Gastroesophageal sphincter (tissue), 4 donors: ENCODE measurements at regions not wholly inside any gene's neighbourhood (a gene's known extent, or its start where the extent isn't known, plus 50 kb on each side); places are given as distances from the start of the nearest gene placed in this dataset.
"Not testable (repeated sequence)": the region's sequence is repeated elsewhere in the genome, so short reads cannot be mapped to it uniquely, and the experiment has no call there.

ENCODE experiments used
- ATAC-seq: fragments of 150-250 bp; one replicate; pipeline ENCODE4 v1.9.1; 2016; ENCODE audit warnings: mild to moderate bottlenecking, moderate library complexity
- H3K27ac ChIP-seq, 4 donors: fragments of 200-600 bp; sonication (generic) in 3 of 4; 1 replicate in 3 of 4; 2 replicates in 1 of 4; pipeline ENCODE4 v1.5.1; 2016 to 2019
- H3K27me3 ChIP-seq: fragments of 200-600 bp; sonication (generic); one replicate; pipeline ENCODE4 v1.5.1; 2019
- H3K36me3 ChIP-seq, 2 donors: fragments of 200-600 bp; sonication (generic); one replicate each; pipeline ENCODE4 v1.5.1; 2019; ENCODE audit warnings: control low read depth in 1 of 2
- H3K4me1 ChIP-seq, 3 donors: fragments of 200-600 bp; sonication (generic); 1 replicate in 2 of 3; 2 replicates in 1 of 3; pipeline ENCODE4 v1.5.1; 2016 to 2019; ENCODE audit warnings: control low read depth in 2 of 3
- H3K4me3 ChIP-seq, 2 donors: fragments of 200-600 bp; sonication (generic); one replicate each; pipeline ENCODE4 v1.5.1; 2019; ENCODE audit warnings: mild to moderate bottlenecking in 1 of 2, moderate library complexity in 1 of 2
- H3K9me3 ChIP-seq, 3 donors: fragments of 200-600 bp; sonication (generic); one replicate each; pipeline ENCODE4 v1.5.1; 2017 to 2019; ENCODE audit warnings: control low read depth in 2 of 3
- CTCF ChIP-seq, 4 experiments: fragments of 200-600 bp in 2 of 4; fragments of 450-650 bp in 2 of 4; sonication (generic) in 1 of 4; IDR thresholded peaks; one replicate each; pipeline ENCODE4 v1.5.1; 2017 to 2019; ENCODE audit warnings: antibody characterized with exemption in 4 of 4, mild to moderate bottlenecking in 2 of 4, moderate library complexity in 2 of 4
- EP300 ChIP-seq: sonication (generic); formaldehyde crosslinking; IDR thresholded peaks from one replicate; pipeline ENCODE4 v1.6.1; 2017; ENCODE audit warnings: antibody characterized with exemption, mild to moderate bottlenecking
- POLR2A ChIP-seq, 2 donors: fragments of 450-650 bp; IDR thresholded peaks; one replicate each; pipeline ENCODE4 v1.6.1; 2017; ENCODE audit warnings: antibody characterized with exemption in 2 of 2, mild to moderate bottlenecking in 2 of 2, moderate library complexity in 1 of 2
- POLR2AphosphoS5 ChIP-seq: sonication (generic); formaldehyde crosslinking; IDR thresholded peaks from one replicate; pipeline ENCODE4 v1.6.1; 2017; ENCODE audit warnings: antibody characterized with exemption
- WGBS, 2 donors: methylation state at CpG; one replicate each; pipeline ENCODE4 v1.1.5; 2018; ENCODE audit warnings: low coverage in 1 of 2; 5-methylcytosine and 5-hydroxymethylcytosine counted together

GRCh38 chr12:17035372-17035771, 429.4 kb upstream of the LMO3 start:
- TF ChIP-seq CTCF (IDR thresholded peaks at IDR 0.05) (no peak), EP300 (no peak), POLR2A (IDR thresholded peaks at IDR 0.05) (no peak), POLR2AphosphoS5 (no peak)
- Histone ChIP-seq H3K4me1 (no peaks in the 10 kb centered on the region), H3K9me3 (no peaks in the 10 kb centered on the region), H3K27ac (no peak overlapping the region), H3K4me3 (no peak overlapping the region), H3K36me3 (no peaks in the 10 kb centered on the region), H3K27me3 (no peaks in the 10 kb centered on the region)
- ATAC-seq = no peak
- 81 to 83% methylated on average over 4 to 5 of the region's 5 CpGs for WGBS, 2 donors

- no peak overlapping the region for H3K27ac ChIP-seq
- no peaks in the 10 kb centered on the region for H3K4me1 ChIP-seq
- H3K36me3 ChIP-seq = no peaks in the 10 kb centered on the region
- no peaks in the 10 kb centered on the region for H3K9me3 ChIP-seq
- no peak for ATAC-seq
- H3K27me3 ChIP-seq = no peaks in the 10 kb centered on the region
- TF ChIP-seq POLR2AphosphoS5 (no peak), CTCF (IDR thresholded peaks at IDR 0.05) (no peak), POLR2A (IDR thresholded peaks at IDR 0.05) (no peak), EP300 (no peak)
- WGBS, 2 donors = 31 to 75% methylated on average over 1 of the region's 1 CpG
- H3K4me3 ChIP-seq = no peak overlapping the region
Observed at GRCh38 chr12:17030338-17030737, 424.4 kb upstream of the LMO3 start.

DNA sequence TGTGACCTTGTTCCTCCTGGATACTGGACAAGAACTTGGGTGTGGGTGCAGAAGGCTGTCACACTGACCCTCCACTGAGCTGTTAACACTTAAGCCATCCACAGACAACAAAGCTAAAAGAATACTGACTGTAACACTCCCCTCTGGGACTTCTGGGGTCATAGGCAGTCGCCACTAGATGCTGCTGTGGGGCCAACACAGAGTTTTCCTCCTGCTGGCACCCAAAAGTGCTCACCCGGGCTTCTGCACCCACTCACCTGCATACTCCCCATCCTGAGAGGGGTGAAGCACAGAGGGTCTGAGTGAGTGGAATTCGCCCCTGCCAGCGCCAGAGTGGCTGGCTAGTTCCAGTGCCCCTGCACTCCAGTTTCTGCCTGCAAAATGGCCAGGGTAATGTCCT, 422.4 kb upstream of the LMO3 start:
- no peaks in the 10 kb centered on the region for H3K36me3 ChIP-seq
- H3K4me1 ChIP-seq = no peaks in the 10 kb centered on the region
- H3K4me3 ChIP-seq = no peak overlapping the region
- WGBS, 2 donors = 93 to 100% methylated on average over 2 to 3 of the region's 4 CpGs
- no peak for ATAC-seq
- H3K27ac ChIP-seq = no peak overlapping the region
- H3K9me3 ChIP-seq = no peaks in the 10 kb centered on the region
- no peaks in the 10 kb centered on the region for H3K27me3 ChIP-seq
- no peak for TF ChIP-seq EP300
- TF ChIP-seq CTCF (IDR thresholded peaks at IDR 0.05) = no peak
- TF ChIP-seq POLR2AphosphoS5 = no peak
- TF ChIP-seq POLR2A (IDR thresholded peaks at IDR 0.05) = no peak

DNA sequence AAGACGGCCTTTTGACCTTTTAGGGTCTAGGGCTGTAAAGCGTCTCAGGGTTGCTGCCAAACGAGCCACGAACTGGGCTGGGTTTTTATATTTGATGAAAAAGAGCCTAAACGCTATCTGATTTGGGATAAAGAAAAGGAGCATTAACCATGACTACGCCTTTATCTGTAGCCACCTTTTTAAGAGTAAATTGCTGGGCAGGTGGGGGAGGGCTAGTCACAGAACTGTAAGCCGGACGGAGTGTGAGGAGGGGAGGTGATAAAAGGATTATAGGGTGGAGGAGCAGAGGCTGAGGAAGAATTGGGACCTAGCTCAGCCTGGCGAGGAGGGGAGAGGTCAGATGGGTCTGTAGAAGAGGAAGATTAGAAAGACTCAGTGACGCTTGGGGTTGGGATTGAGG, 419.5 kb upstream of the LMO3 start:
- 70 to 83% methylated on average over 2 to 10 of the region's 10 CpGs for WGBS, 2 donors
- ATAC-seq, H3K27ac ChIP-seq: not testable (repeated sequence)

GRCh38 chr12:17020765-17021164, 414.8 kb upstream of the LMO3 start:
- H3K36me3 ChIP-seq = no peaks in the 10 kb centered on the region
- H3K9me3 ChIP-seq = no peaks in the 10 kb centered on the region
- no peak for TF ChIP-seq POLR2AphosphoS5
- TF ChIP-seq POLR2A (IDR thresholded peaks at IDR 0.05) = no peak
- no peak for TF ChIP-seq EP300
- TF ChIP-seq CTCF (IDR thresholded peaks at IDR 0.05) = no peak
- no peaks in the 10 kb centered on the region for H3K27me3 ChIP-seq
- H3K27ac ChIP-seq = no peak overlapping the region
- H3K4me3 ChIP-seq = no peak overlapping the region
- no peak for ATAC-seq
- H3K4me1 ChIP-seq = no peaks in the 10 kb centered on the region

More for the DNA sequence above, 419.5 kb upstream of the LMO3 start:
- not testable (repeated sequence) for H3K4me3 ChIP-seq, H3K9me3 ChIP-seq, H3K27me3 ChIP-seq, H3K4me1 ChIP-seq, H3K36me3 ChIP-seq

- ATAC-seq = no peak
- no peak overlapping the region for H3K27ac ChIP-seq
- no peak overlapping the region for H3K4me3 ChIP-seq
- H3K27me3 ChIP-seq = no peaks in the 10 kb centered on the region
- TF ChIP-seq EP300 = no peak
- no peak for TF ChIP-seq CTCF (IDR thresholded peaks at IDR 0.05)
- TF ChIP-seq POLR2AphosphoS5 = no peak
- TF ChIP-seq POLR2A (IDR thresholded peaks at IDR 0.05) = no peak
- H3K36me3 ChIP-seq = no peaks in the 10 kb centered on the region
- no peaks in the 10 kb centered on the region for H3K4me1 ChIP-seq
- no peaks in the 10 kb centered on the region for H3K9me3 ChIP-seq
- WGBS, 2 donors = 71 to 74% methylated on average over 3 of the region's 3 CpGs
Observed at GRCh38 chr12:17017402-17017801, 411.4 kb upstream of the LMO3 start.
